ENCODE measurements at regions not wholly inside any gene's neighbourhood (a gene's known extent, or its start where the extent isn't known, plus 50 kb on each side); places are given as distances from the start of the nearest gene placed in this dataset.
A peak's percentile ranks its signal among the peaks of the same experiment; 100 is the strongest.

DNA sequence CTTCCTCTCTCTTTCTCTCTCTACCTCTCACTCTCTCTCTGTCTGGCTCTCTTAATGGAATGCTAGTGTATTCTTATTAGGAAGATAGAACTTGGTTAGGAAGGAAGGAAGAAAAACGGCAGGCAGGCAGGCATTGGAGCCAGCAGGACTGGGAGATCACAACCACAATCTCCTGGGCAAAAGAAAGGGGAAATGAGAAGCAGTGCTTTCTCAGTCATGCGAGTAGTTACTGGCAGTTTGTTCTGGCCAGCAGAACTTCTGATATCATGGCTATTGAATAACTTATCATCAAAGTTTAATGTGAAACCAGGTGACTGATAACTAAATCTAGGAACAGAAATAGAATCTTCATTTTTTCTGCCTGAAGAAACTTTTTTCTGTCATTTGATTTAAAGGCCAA is 60.9 kb upstream of the PAGE1 start:
- no peak for DNase-seq (ENCODE audit: low read depth, low spot score)
- Mint-ChIP-seq H3K36me3 (ENCODE audit: low read depth) (no peaks in the 10 kb centered on the region), H3K9me3 (no peaks in the 10 kb centered on the region), H3K4me3 (no peak overlapping the region), H3K27me3 (ENCODE audit: low read depth) (peaks cover 17% of the 10 kb centered on the region), H3K27ac (ENCODE audit: unreplicated experiment) (no peak overlapping the region), H3K4me1 (no peaks in the 10 kb centered on the region)
- no peak for TF ChIP-seq CTCF (conservative IDR thresholded peaks at IDR 0.05)

- peak; percentile 32 for DNase-seq (ENCODE audit: low read depth, low spot score)
- Mint-ChIP-seq H3K4me3 (no peak overlapping the region), H3K27me3 (ENCODE audit: low read depth) (peaks cover 16% of the 10 kb centered on the region), H3K36me3 (ENCODE audit: low read depth) (no peaks in the 10 kb centered on the region), H3K9me3 (no peaks in the 10 kb centered on the region), H3K4me1 (no peaks in the 10 kb centered on the region), H3K27ac (ENCODE audit: unreplicated experiment) (no peak overlapping the region)
- peak; percentile 73 for TF ChIP-seq CTCF (conservative IDR thresholded peaks at IDR 0.05)
Observed at GRCh38 chrX:49754233-49754857, 58.6 kb upstream of the PAGE1 start.

DNA sequence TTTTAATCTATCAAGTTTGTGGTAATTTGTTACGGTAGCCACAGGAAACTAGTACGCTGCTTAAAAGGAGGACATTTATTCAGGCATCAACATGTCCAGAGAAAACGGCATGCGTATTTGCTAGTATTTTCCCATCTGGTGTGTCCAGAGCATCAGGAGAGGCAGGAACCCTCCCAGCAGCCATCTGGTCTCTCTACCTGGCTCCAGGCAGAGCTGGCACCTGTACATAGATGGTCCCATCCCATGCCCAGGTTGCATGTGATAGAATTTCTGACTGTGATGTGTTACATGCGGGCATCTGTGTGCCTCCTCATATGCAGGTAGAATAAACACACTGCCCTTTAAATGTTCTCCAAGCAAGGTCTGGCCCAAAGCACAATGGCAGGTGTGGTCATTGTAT is 57.9 kb upstream of the PAGE1 start:
- Mint-ChIP-seq H3K27me3 (ENCODE audit: low read depth) (peaks cover 15% of the 10 kb centered on the region), H3K4me3 (no peak overlapping the region), H3K36me3 (ENCODE audit: low read depth) (no peaks in the 10 kb centered on the region), H3K4me1 (no peaks in the 10 kb centered on the region), H3K27ac (ENCODE audit: unreplicated experiment) (no peak overlapping the region), H3K9me3 (no peaks in the 10 kb centered on the region)
- DNase-seq (ENCODE audit: low read depth, low spot score): no peak
- no peak for TF ChIP-seq CTCF (conservative IDR thresholded peaks at IDR 0.05)

GRCh38 chrX:49748211-49748956 is 52.6 kb upstream of the PAGE1 start:
- no peak for DNase-seq (ENCODE audit: low read depth, low spot score)
- H3K27ac Mint-ChIP-seq (ENCODE audit: unreplicated experiment): no peak overlapping the region
- TF ChIP-seq CTCF (conservative IDR thresholded peaks at IDR 0.05): no peak
- peaks cover 6% of the 10 kb centered on the region for H3K27me3 Mint-ChIP-seq (ENCODE audit: low read depth)
- no peak overlapping the region for H3K4me3 Mint-ChIP-seq
- H3K4me1 Mint-ChIP-seq: peaks cover 5% of the 10 kb centered on the region
- peaks cover 2% of the 10 kb centered on the region for H3K9me3 Mint-ChIP-seq
- no peaks in the 10 kb centered on the region for H3K36me3 Mint-ChIP-seq (ENCODE audit: low read depth)

GRCh38 chrX:49746306-49746705 is 50.5 kb upstream of the PAGE1 start:
- no peaks in the 10 kb centered on the region for H3K36me3 Mint-ChIP-seq (ENCODE audit: low read depth)
- TF ChIP-seq CTCF (conservative IDR thresholded peaks at IDR 0.05): no peak
- peaks cover 5% of the 10 kb centered on the region for H3K4me1 Mint-ChIP-seq
- no peak overlapping the region for H3K4me3 Mint-ChIP-seq
- no peak for DNase-seq (ENCODE audit: low read depth, low spot score)
- peaks cover 6% of the 10 kb centered on the region for H3K27me3 Mint-ChIP-seq (ENCODE audit: low read depth)
- H3K27ac Mint-ChIP-seq (ENCODE audit: unreplicated experiment): no peak overlapping the region
- peaks cover 3% of the 10 kb centered on the region for H3K9me3 Mint-ChIP-seq

All from neural crest cell (in vitro differentiated cells).